ENCODE measurements at regions not wholly inside any gene's neighbourhood (a gene's known extent, or its start where the extent isn't known, plus 50 kb on each side); places are given as distances from the start of the nearest gene placed in this dataset.

DNA sequence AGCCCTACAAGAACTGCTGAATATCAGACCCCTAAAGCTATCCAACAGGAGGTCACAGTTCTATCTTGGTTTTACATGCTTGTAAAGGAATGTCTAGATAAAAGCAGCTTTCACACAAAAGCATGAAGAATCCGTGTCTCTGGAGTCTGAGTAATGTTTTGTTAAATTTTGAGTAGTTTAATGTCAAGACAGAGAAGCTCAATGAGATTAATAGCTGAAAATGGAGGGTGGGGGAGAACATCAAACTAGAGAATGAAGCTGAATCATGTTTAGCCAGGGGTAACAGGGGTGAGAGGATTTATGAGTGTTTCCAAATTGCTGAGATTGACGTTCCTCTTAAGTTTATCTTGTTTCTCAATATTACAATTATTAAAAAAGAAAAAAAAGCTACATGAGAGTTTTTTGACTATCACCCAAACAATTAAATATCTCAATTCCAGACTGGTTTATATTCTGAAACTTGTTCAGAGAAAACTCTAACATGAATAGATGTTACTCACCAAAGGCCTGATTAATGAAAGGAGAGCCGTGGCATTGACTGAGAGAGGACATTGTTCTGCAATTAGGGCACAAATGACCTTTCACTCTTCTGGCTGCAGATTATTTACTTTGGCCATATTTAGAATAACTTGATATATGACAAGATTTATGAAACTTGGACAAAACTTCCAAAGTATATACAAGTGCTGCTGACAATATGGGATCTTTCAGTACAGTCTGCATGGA lies 266.4 kb upstream of the ETAA1 start:
- TF ChIP-seq, protein P1, sequence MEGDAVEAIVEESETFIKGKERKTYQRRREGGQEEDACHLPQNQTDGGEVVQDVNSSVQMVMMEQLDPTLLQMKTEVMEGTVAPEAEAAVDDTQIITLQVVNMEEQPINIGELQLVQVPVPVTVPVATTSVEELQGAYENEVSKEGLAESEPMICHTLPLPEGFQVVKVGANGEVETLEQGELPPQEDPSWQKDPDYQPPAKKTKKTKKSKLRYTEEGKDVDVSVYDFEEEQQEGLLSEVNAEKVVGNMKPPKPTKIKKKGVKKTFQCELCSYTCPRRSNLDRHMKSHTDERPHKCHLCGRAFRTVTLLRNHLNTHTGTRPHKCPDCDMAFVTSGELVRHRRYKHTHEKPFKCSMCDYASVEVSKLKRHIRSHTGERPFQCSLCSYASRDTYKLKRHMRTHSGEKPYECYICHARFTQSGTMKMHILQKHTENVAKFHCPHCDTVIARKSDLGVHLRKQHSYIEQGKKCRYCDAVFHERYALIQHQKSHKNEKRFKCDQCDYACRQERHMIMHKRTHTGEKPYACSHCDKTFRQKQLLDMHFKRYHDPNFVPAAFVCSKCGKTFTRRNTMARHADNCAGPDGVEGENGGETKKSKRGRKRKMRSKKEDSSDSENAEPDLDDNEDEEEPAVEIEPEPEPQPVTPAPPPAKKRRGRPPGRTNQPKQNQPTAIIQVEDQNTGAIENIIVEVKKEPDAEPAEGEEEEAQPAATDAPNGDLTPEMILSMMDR (IDR thresholded peaks at IDR 0.05), result no peak
- TF ChIP-seq POLR2A (IDR thresholded peaks at IDR 0.05), result no peak

All from Peyer's patch (tissue), 4 donors.